WTC11 (cell line): ENCODE measurements at regions not wholly inside any gene's neighbourhood (a gene's known extent, or its start where the extent isn't known, plus 50 kb on each side); places are given as distances from the start of the nearest gene placed in this dataset.

ENCODE experiments used
- ATAC-seq: fragments of 200-7000 bp; cut with Tn5 transposase; 2 replicates; pipeline ENCODE4 v1.10.0; 2021; ENCODE audit warnings: mild to moderate bottlenecking, moderate library complexity
- CTCF ChIA-PET: fragments of 300-600 bp; sonication (Branson Sonifier 250); formaldehyde crosslinking; loops from one replicate; lab custom pipeline; 2021; ENCODE audit warnings: antibody characterized with exemption; lab: Charles Lee
- POLR2A ChIA-PET: fragments of 350-600 bp; sonication (Branson Sonifier 250); formaldehyde crosslinking; loops from one replicate; lab custom pipeline; 2021; ENCODE audit warnings: antibody characterized with exemption; lab: Charles Lee
- DNase-seq: peaks from one replicate; pipeline ENCODE4 v3.0.0; 2021; ENCODE audit warnings: low spot score
- H3K27ac Mint-ChIP-seq: 2 replicates; pipeline ENCODE4 v1.8.0; 2021; ENCODE audit warnings: mixed read lengths
- H3K27me3 Mint-ChIP-seq: 2 replicates; pipeline ENCODE4 v1.8.0; 2021; ENCODE audit warnings: low read depth, mild to moderate bottlenecking, moderate library complexity, mixed read lengths
- H3K36me3 Mint-ChIP-seq: 2 replicates; pipeline ENCODE4 v1.8.0; 2021; ENCODE audit warnings: mixed read lengths
- H3K4me1 Mint-ChIP-seq: 2 replicates; pipeline ENCODE4 v1.8.0; 2022; ENCODE audit warnings: mixed read lengths
- H3K4me3 Mint-ChIP-seq: 2 replicates; pipeline ENCODE4 v1.8.0; 2021; ENCODE audit warnings: mild to moderate bottlenecking, moderate library complexity, mixed read lengths
- H3K9me3 Mint-ChIP-seq: 2 replicates; pipeline ENCODE4 v1.8.0; 2021; ENCODE audit warnings: mixed read lengths
- AR ChIP-seq: fragments of 250-450 bp; sonication (Bioruptor Pico); IDR thresholded peaks from 2 replicates; pipeline ENCODE4 v1.9.0; 2021; ENCODE audit warnings: mild to moderate bottlenecking
- FOXP4 ChIP-seq: sonication (generic); formaldehyde crosslinking; IDR thresholded peaks from 2 replicates; pipeline ENCODE4 v1.8.0; 2022; ENCODE audit warnings: mild to moderate bottlenecking, missing genetic modification reagents
- GABPB1 ChIP-seq: sonication (generic); formaldehyde crosslinking; IDR thresholded peaks from 2 replicates; pipeline ENCODE4 v1.8.1; 2023; ENCODE audit warnings: mild to moderate bottlenecking, missing genetic modification reagents
- HMGA2 ChIP-seq: fragments of 250-450 bp; sonication (Bioruptor Pico); IDR thresholded peaks from 2 replicates; pipeline ENCODE4 v1.4.0; 2021; ENCODE audit warnings: mild to moderate bottlenecking, moderate library complexity
- IRF2 ChIP-seq: sonication (generic); formaldehyde crosslinking; IDR thresholded peaks from 2 replicates; pipeline ENCODE4 v1.8.0; 2022; ENCODE audit warnings: low read depth, missing genetic modification reagents, borderline replicate concordance
- JUN ChIP-seq: sonication (generic); formaldehyde crosslinking; IDR thresholded peaks from 2 replicates; pipeline ENCODE4 v1.8.0; 2023; ENCODE audit warnings: mild to moderate bottlenecking, missing genetic modification reagents
- MXD4 ChIP-seq: fragments of 250-450 bp; sonication (Bioruptor Pico); IDR thresholded peaks from 2 replicates; pipeline ENCODE4 v1.8.0; 2021; ENCODE audit warnings: mild to moderate bottlenecking, moderate library complexity, borderline replicate concordance
- NFYB ChIP-seq: sonication (generic); formaldehyde crosslinking; conservative IDR thresholded peaks from 2 replicates; pipeline ENCODE4 v1.8.0; 2022; ENCODE audit warnings: low read depth, missing genetic modification reagents
- RORB ChIP-seq: fragments of 250-450 bp; sonication (Bioruptor Pico); IDR thresholded peaks from 2 replicates; pipeline ENCODE4 v1.9.0; 2021; ENCODE audit warnings: mild to moderate bottlenecking
- SMAD4 ChIP-seq: sonication (generic); formaldehyde crosslinking; IDR thresholded peaks from 2 replicates; pipeline ENCODE4 v1.8.0; 2022; ENCODE audit warnings: mild to moderate bottlenecking, missing genetic modification reagents
- TCF7 ChIP-seq: sonication (generic); formaldehyde crosslinking; IDR thresholded peaks from 2 replicates; pipeline ENCODE4 v1.8.0; 2022; ENCODE audit warnings: mild to moderate bottlenecking, low read depth, missing genetic modification reagents, moderate library complexity
- USF2 ChIP-seq: sonication (generic); formaldehyde crosslinking; IDR thresholded peaks from 2 replicates; pipeline ENCODE4 v1.8.1; 2023; ENCODE audit warnings: mild to moderate bottlenecking, missing genetic modification reagents, moderate library complexity
- ZBTB21 ChIP-seq: sonication (generic); formaldehyde crosslinking; IDR thresholded peaks from 2 replicates; pipeline ENCODE4 v1.8.1; 2023; ENCODE audit warnings: mild to moderate bottlenecking, missing genetic modification reagents, borderline replicate concordance
- ZNF121 ChIP-seq: sonication (generic); formaldehyde crosslinking; IDR thresholded peaks from 2 replicates; pipeline ENCODE4 v1.8.0; 2023; ENCODE audit warnings: missing genetic modification reagents
- ZNF138 ChIP-seq: sonication (generic); formaldehyde crosslinking; conservative IDR thresholded peaks from 2 replicates; pipeline ENCODE4 v1.8.1; 2022; ENCODE audit warnings: mild to moderate bottlenecking, moderate library complexity, missing genetic modification reagents
- ZNF219 ChIP-seq: sonication (generic); formaldehyde crosslinking; IDR thresholded peaks from 2 replicates; pipeline ENCODE4 v1.8.0; 2023; ENCODE audit warnings: missing genetic modification reagents, mild to moderate bottlenecking, borderline replicate concordance
- ZNF263 ChIP-seq: sonication (generic); formaldehyde crosslinking; IDR thresholded peaks from 2 replicates; pipeline ENCODE4 v1.8.1; 2022; ENCODE audit warnings: low read depth, mild to moderate bottlenecking, moderate library complexity, missing genetic modification reagents
- ZNF396 ChIP-seq: fragments of 250-450 bp; sonication (Bioruptor Pico); IDR thresholded peaks from 2 replicates; pipeline ENCODE4 v1.8.0; 2021; ENCODE audit warnings: mild to moderate bottlenecking, moderate library complexity, borderline replicate concordance
- ZNF512 ChIP-seq: sonication (generic); formaldehyde crosslinking; IDR thresholded peaks from 2 replicates; pipeline ENCODE4 v1.8.1; 2022; ENCODE audit warnings: missing genetic modification reagents, borderline replicate concordance
- ZSCAN18 ChIP-seq: fragments of 250-450 bp; sonication (Bioruptor Pico); IDR thresholded peaks from 2 replicates; pipeline ENCODE4 v2.1.2; 2022; ENCODE audit warnings: mild to moderate bottlenecking, moderate library complexity
- TF ChIP-seq, protein P1 (sequence below): sonication (generic); formaldehyde crosslinking; IDR thresholded peaks from 2 replicates; pipeline ENCODE4 v1.8.0; 2023; ENCODE audit warnings: mild to moderate bottlenecking, missing genetic modification reagents
- TF ChIP-seq, protein P2 (sequence below): sonication (generic); formaldehyde crosslinking; IDR thresholded peaks from 2 replicates; pipeline ENCODE4 v1.8.0; 2022; ENCODE audit warnings: mild to moderate bottlenecking, missing genetic modification reagents
- TF ChIP-seq, protein P3 (sequence below): sonication (generic); formaldehyde crosslinking; IDR thresholded peaks from 2 replicates; pipeline ENCODE4 v1.8.1; 2023; ENCODE audit warnings: mild to moderate bottlenecking, missing genetic modification reagents

DNA sequence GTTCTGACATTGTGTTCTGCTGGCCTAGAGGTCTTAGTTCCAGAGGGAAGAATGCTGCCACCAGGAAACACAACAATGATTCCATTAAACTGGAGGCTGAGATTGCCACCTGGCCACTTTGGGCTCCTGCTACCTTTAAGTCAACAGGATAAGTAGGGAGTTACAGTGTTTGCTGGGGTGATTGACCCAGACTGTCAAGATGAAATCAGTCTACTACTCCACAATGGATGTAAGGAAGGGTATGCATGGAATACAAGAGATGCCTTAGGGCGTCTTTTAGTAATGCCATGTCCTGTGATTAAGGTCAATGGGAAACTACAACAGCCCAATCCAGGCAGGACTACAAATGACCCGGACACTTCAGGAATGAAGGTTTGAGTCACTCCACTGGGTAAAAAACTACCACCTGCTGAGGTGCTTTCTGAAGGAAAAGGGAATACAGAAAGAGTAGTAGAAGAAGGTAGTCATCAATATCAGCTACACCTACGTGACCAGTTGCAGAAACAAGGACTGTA is 852.6 kb downstream of the LRFN5 start:
- DNase-seq (no peak), ATAC-seq (no peak)
- Mint-ChIP-seq H3K9me3 (peaks cover 45% of the 10 kb centered on the region), H3K4me3 (no peak overlapping the region), H3K27ac (no peak overlapping the region), H3K36me3 (peaks cover 15% of the 10 kb centered on the region), H3K4me1 (peaks cover 7% of the 10 kb centered on the region), H3K27me3 (peaks cover under 1% of the 10 kb centered on the region; the same call in 1 of the 2 replicates)
- TF ChIP-seq ZNF219 (CRISPR knock-in tag): no peak
- no peak for TF ChIP-seq GABPB1 (CRISPR knock-in tag)
- no peak for TF ChIP-seq HMGA2 (CRISPR knock-in tag)
- TF ChIP-seq, protein P1, sequence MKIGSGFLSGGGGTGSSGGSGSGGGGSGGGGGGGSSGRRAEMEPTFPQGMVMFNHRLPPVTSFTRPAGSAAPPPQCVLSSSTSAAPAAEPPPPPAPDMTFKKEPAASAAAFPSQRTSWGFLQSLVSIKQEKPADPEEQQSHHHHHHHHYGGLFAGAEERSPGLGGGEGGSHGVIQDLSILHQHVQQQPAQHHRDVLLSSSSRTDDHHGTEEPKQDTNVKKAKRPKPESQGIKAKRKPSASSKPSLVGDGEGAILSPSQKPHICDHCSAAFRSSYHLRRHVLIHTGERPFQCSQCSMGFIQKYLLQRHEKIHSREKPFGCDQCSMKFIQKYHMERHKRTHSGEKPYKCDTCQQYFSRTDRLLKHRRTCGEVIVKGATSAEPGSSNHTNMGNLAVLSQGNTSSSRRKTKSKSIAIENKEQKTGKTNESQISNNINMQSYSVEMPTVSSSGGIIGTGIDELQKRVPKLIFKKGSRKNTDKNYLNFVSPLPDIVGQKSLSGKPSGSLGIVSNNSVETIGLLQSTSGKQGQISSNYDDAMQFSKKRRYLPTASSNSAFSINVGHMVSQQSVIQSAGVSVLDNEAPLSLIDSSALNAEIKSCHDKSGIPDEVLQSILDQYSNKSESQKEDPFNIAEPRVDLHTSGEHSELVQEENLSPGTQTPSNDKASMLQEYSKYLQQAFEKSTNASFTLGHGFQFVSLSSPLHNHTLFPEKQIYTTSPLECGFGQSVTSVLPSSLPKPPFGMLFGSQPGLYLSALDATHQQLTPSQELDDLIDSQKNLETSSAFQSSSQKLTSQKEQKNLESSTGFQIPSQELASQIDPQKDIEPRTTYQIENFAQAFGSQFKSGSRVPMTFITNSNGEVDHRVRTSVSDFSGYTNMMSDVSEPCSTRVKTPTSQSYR: no peak
- no peak for TF ChIP-seq ZSCAN18 (CRISPR knock-in tag)
- TF ChIP-seq ZNF263 (CRISPR knock-in tag): no peak
- no peak for TF ChIP-seq ZNF121
- TF ChIP-seq AR (CRISPR knock-in tag): no peak
- TF ChIP-seq TCF7: no peak
- TF ChIP-seq ZNF138: no peak
- no peak for TF ChIP-seq RORB (CRISPR knock-in tag)
- TF ChIP-seq, protein P2, sequence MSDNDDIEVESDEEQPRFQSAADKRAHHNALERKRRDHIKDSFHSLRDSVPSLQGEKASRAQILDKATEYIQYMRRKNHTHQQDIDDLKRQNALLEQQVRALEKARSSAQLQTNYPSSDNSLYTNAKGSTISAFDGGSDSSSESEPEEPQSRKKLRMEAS: no peak
- no peak for TF ChIP-seq SMAD4 (CRISPR knock-in tag)
- no peak for TF ChIP-seq ZNF396 (CRISPR knock-in tag)
- ChIA-PET CTCF (no interaction called here), POLR2A (no interaction called here)

GRCh38 chr14:42441615-42442014 is 834.9 kb downstream of the LRFN5 start:
- no peak for DNase-seq
- no peak for ATAC-seq
- Mint-ChIP-seq H3K4me3 (no peak overlapping the region), H3K9me3 (peaks cover 3% of the 10 kb centered on the region; the same call in 1 of the 2 replicates), H3K27me3 (no peaks in the 10 kb centered on the region), H3K4me1 (no peaks in the 10 kb centered on the region), H3K36me3 (no peaks in the 10 kb centered on the region), H3K27ac (no peak overlapping the region)
- ChIA-PET CTCF (no interaction called here), POLR2A (no interaction called here)
- TF ChIP-seq MXD4 (no peak), FOXP4 (CRISPR knock-in tag) (no peak), JUN (no peak), ZNF512 (no peak), IRF2 (CRISPR knock-in tag) (no peak), USF2 (CRISPR knock-in tag) (no peak), NFYB (CRISPR knock-in tag) (no peak), ZBTB21 (CRISPR knock-in tag) (no peak)
- TF ChIP-seq, protein P3, sequence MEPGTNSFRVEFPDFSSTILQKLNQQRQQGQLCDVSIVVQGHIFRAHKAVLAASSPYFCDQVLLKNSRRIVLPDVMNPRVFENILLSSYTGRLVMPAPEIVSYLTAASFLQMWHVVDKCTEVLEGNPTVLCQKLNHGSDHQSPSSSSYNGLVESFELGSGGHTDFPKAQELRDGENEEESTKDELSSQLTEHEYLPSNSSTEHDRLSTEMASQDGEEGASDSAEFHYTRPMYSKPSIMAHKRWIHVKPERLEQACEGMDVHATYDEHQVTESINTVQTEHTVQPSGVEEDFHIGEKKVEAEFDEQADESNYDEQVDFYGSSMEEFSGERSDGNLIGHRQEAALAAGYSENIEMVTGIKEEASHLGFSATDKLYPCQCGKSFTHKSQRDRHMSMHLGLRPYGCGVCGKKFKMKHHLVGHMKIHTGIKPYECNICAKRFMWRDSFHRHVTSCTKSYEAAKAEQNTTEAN (CRISPR knock-in tag): no peak
